Kidney (tissue), 13 donors: ENCODE measurements at regions not wholly inside any gene's neighbourhood (a gene's known extent, or its start where the extent isn't known, plus 50 kb on each side); places are given as distances from the start of the nearest gene placed in this dataset.
A peak's percentile ranks its signal among the peaks of the same experiment; 100 is the strongest.

Experiments
- DNase-seq, 5 donors: peaks; one replicate each; pipeline ENCODE4 v3.0.0-alpha.2; 2013 to 2020
- FAIRE-seq: peaks from 2 replicates; lab custom pipeline; 2012; peaks lifted over from hg19 to GRCh38; lab: Jason Lieb, UNC
- H3K27ac ChIP-seq, 2 donors: one replicate each; pipeline ENCODE4 v1.7.0; 2013; ENCODE audit warnings: low read depth in 2 of 2, low read length in 2 of 2, inconsistent platforms in 1 of 2
- H3K27me3 ChIP-seq: one replicate; pipeline ENCODE4 v1.7.1; 2013; ENCODE audit warnings: low read length, inconsistent platforms; ENCODE audit not compliant: control insufficient read depth, insufficient read depth
- H3K36me3 ChIP-seq, 3 donors: one replicate each; pipeline versions ENCODE4 v1.7.0 to v1.7.1; 2013; ENCODE audit warnings: low read length in 3 of 3, control low read depth in 1 of 3, inconsistent platforms in 1 of 3; ENCODE audit not compliant: insufficient read depth in 3 of 3, control insufficient read depth in 2 of 3
- H3K4me1 ChIP-seq, 3 donors: one replicate each; pipeline versions ENCODE4 v1.7.0 to v1.7.1; 2013; ENCODE audit warnings: low read length in 3 of 3, inconsistent platforms in 1 of 3, low read depth in 1 of 3; ENCODE audit not compliant: control insufficient read depth in 2 of 3, insufficient read depth in 2 of 3
- H3K4me3 ChIP-seq, 3 donors: one replicate each; pipeline versions ENCODE4 v1.7.0 to v1.8.1; 2013; ENCODE audit warnings: low read length in 3 of 3, control low read depth in 1 of 3, inconsistent platforms in 1 of 3
- H3K9ac ChIP-seq, 3 donors: one replicate each; pipeline versions ENCODE4 v1.7.0 to v1.7.1; 2013; ENCODE audit warnings: low read length in 3 of 3, control low read depth in 1 of 3, inconsistent platforms in 1 of 3
- H3K9me3 ChIP-seq, 3 donors: one replicate each; pipeline versions ENCODE4 v1.7.0 to v1.7.1; 2013; ENCODE audit warnings: low read length in 3 of 3, control low read depth in 1 of 3, inconsistent platforms in 1 of 3; ENCODE audit not compliant: control insufficient read depth in 2 of 3, insufficient read depth in 1 of 3
- CTCF ChIP-seq: IDR thresholded peaks from 3 replicates; pipeline ENCODE4 v1.5.1; 2012; ENCODE audit warnings: mild to moderate bottlenecking, moderate library complexity, borderline replicate concordance; ENCODE audit not compliant: insufficient read depth; ENCODE audit errors: extremely low read depth
- intact Hi-C: fragments of 100-400 bp; cut with DNase I; formaldehyde crosslinking; loops from one replicate; pipeline ENCODE4 v1.11.1; 2022
- donor health status: control.
- donor health status: control.
- donor health status: control.
- donor health status: control.
- donor health status: control.
- donor health status: DM: yes; HTN: yes; CAD: no.
- donor health status: Normal renal cell carcinoma (clear cell type).

DNA sequence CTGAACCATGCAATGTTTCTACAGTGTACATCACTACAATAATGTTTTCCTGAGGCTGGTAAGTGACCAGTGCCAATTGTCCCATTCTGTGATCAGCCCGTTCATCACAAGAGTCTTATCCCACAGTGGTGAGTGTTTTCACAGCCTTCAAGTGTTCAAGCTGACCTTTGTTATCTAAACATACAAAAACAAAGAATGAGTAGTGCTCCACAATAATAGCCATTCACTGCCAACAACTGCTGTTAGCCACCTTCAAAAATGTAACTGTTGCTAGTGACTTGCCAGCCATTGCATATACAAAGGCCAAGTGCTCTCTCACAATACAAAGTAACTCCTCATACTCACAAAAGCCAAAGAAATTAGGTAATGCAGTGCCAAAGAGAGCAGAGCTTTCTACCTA lies 1084.1 kb downstream of the FAM133A start:
- FAIRE-seq = no peak
- Histone ChIP-seq H3K36me3 (no peaks in the 10 kb centered on the region), H3K4me1 (no peaks in the 10 kb centered on the region), H3K9ac (no peak overlapping the region), H3K4me3 (no peak overlapping the region), H3K27me3 (no peaks in the 10 kb centered on the region), H3K27ac (no peak overlapping the region), H3K9me3 (no peaks in the 10 kb centered on the region)
- DNase-seq = no peak
- TF ChIP-seq CTCF = no peak
- intact Hi-C loops = no loop called here

GRCh38 chrX:94775640-94776039 lies 1101.6 kb downstream of the FAM133A start:
- Histone ChIP-seq H3K9me3 (no peaks in the 10 kb centered on the region), H3K36me3 (no peaks in the 10 kb centered on the region), H3K9ac (no peak overlapping the region), H3K4me3 (no peak overlapping the region), H3K27ac (no peak overlapping the region), H3K27me3 (no peaks in the 10 kb centered on the region), H3K4me1 (no peaks in the 10 kb centered on the region)
- no peak for TF ChIP-seq CTCF
- intact Hi-C loops = no loop called here
- no peak for DNase-seq
- peak; percentile 79 for FAIRE-seq

GRCh38 chrX:94813541-94813940 lies 1139.5 kb downstream of the FAM133A start:
- H3K4me1 ChIP-seq = no peaks in the 10 kb centered on the region
- H3K4me3 ChIP-seq = no peak overlapping the region
- H3K9me3 ChIP-seq = no peaks in the 10 kb centered on the region
- H3K36me3 ChIP-seq = no peaks in the 10 kb centered on the region
- TF ChIP-seq CTCF = no peak
- no peak overlapping the region for H3K27ac ChIP-seq
- H3K9ac ChIP-seq = no peak overlapping the region
- no peaks in the 10 kb centered on the region for H3K27me3 ChIP-seq
- FAIRE-seq = no peak
- intact Hi-C loops = no loop called here
- no peak for DNase-seq

DNA sequence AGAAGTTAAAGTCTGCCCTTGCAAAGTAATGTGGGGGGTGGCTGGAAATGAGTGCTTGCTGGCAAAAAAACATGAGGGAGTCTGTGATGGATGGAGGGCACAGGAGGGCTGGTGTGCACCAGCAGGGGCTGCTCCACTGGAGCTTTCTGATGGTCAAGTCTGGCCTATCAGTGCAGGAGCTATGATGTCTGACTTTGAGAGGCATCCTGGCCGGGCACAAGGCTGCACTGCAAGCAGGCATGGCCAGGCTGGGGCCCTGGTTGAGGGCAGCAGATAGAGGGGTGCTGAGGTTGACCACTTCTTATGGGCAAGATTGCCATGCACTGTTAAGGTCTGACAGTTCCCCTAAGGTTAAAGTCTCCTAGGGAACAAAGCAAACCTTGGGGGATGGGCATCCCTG lies 1140.2 kb downstream of the FAM133A start:
- H3K36me3 ChIP-seq = no peaks in the 10 kb centered on the region
- intact Hi-C loops = no loop called here
- H3K9ac ChIP-seq = no peak overlapping the region
- DNase-seq (no peak), FAIRE-seq (no peak)
- TF ChIP-seq CTCF = no peak
- H3K4me1 ChIP-seq = no peaks in the 10 kb centered on the region
- H3K9me3 ChIP-seq = no peaks in the 10 kb centered on the region
- H3K27ac ChIP-seq = no peak overlapping the region
- H3K27me3 ChIP-seq = no peaks in the 10 kb centered on the region
- no peak overlapping the region for H3K4me3 ChIP-seq
